Right hindlimb (tissue), 1 donor: ENCODE measurements at regions not wholly inside any gene's neighbourhood (a gene's known extent, or its start where the extent isn't known, plus 50 kb on each side); places are given as distances from the start of the nearest gene placed in this dataset.

Experiments
- DNase-seq: peaks from one replicate; pipeline ENCODE4 v3.0.0-alpha.2; 2018

DNA sequence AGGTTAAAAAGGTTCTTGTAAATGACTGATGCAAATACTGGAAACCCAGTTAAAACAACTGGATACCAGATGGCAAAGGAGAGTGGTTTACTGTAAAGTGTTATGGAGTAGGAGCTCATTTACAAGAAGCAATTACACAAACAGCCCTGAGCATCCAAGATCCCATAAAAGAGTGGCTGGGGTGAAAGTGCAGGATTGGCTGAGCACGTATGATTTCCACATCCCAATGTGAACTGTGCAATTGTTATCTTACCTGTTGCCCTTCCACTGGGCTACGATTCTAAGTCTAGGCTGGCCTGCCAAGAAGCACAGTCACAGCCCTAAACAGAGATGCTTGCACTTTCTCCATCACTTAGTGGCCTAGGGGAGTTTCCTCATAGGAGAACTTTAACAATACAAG lies 277.6 kb upstream of the RUNX1 start:
- DNase-seq, result no peak

DNA sequence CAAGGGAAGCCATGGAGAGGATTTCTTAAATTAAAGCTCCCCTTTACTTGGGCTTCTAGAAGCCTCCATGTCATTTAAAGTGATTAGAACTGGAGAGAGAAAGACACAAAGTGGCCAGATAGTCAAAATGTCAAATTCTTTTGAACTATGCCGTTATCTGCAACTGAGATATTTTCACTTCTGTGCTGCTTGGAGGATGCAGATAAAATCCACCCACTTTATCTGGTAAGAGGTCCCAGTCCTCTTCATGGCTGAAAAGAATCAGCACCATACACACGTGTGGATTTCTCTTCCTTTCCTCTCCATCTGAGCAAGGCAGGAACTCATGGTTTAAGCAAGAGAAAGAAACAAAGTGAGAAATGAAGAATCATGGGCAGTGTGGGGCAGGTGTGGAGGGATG lies 276.9 kb upstream of the RUNX1 start:
- no peak for DNase-seq

- DNase-seq, result no peak
These were observed 275.5 kb upstream of the RUNX1 start for GRCh38 chr21:35324372-35325220.

DNA sequence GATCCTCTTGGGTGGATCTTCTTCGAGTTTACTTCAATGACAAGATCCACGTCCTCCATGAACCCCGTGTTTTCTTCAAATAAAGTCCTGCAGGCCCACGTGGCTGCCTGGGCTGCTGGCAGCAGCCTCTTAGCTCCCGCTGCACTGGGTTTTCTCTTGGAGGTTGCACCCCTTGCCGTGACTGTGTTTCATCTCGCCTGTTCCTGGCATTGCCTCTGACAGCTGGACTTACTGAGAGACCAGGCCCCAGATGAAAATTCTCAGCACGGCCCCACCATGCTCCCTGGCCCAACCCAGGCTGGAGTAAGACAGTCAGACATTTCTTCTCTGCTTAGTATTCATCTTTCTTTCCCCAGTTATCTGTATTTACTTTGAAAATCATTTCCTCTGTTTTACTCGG lies 274.8 kb upstream of the RUNX1 start:
- DNase-seq, result no peak

DNA sequence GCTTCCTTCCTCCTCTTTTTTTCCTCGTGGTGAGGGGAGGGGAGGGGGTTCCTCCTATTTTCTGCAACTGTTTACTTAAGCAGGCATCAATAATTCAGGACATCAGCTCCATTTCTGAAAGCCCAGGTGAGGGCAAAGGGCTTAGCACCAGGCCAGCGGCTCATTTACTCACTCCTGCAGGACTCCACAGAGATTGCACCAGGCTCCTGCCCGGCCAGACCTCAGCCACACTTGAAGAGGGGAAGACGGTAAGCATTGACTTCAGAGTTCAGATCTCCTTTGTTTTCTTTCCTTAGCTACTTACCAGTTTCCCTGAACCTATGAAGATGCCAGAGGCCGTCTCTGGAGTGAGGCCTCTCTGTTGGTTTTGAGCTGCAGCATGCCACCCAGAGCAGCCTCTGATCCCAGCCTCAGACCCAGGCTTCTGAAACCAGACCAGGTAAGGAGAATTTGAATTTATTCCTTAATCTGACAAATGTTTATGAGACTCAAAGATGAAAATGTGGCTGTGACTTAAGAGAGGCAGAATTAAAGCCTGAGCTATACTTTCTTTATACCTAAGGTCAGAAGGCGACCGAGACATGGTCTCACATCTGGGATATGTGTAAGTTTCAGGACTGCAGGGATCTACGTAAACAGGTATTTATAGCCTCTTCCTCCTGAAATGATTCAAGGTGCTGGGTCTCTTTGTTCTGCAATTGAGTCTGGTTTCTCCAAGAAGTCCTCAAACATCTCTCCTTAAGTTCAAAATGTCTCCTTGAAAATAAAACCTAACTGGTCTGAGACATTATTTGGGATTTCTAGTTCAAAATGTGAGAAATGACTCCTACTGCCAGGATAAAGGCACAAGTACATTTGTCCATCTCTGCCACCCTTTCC lies 272.5 kb upstream of the RUNX1 start:
- no peak for DNase-seq

GRCh38 chr21:35319684-35320283 lies 270.7 kb upstream of the RUNX1 start:
- no peak for DNase-seq

DNA sequence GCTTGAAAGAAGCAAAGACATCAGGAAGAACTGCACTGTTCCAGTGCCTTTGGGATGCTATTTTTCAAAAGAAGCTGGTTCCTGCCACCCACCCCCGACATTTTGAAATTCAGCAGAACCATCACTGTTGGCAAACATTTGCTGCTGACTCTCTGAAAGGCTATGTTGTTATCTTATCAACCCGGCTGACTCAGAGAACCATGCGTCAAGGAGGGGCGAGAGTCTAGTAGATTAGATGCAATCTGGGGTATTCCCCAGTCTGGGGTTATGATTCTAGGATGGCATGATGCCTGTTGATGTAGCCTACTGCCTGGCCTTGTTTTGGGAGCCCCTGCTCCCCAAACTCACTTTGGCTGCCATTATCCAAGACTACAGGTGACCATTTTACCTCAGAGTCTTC lies 267.8 kb upstream of the RUNX1 start:
- DNase-seq, result no peak

DNA sequence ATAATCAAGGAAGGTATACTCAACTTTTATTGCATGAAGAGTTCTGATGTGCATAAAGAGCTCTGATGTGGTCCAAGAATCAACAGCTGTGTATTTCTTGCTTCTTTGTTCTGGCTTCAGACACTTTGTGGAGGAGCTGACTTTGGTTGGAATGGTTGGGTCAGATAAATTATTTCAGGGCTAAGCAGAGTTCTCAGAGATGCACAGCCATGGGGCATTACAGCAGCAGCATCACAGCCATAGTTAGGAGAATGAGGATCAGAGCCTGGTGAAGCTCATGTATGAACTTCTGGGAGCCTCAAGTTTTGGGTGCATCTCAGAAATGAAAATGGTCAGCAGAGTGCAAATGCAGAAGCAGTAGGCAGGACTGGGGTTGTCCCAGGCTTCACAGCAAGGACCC lies 267.4 kb upstream of the RUNX1 start:
- DNase-seq, result no peak

- DNase-seq, result no peak
These were observed 265.9 kb upstream of the RUNX1 start for GRCh38 chr21:35314857-35315582.

DNA sequence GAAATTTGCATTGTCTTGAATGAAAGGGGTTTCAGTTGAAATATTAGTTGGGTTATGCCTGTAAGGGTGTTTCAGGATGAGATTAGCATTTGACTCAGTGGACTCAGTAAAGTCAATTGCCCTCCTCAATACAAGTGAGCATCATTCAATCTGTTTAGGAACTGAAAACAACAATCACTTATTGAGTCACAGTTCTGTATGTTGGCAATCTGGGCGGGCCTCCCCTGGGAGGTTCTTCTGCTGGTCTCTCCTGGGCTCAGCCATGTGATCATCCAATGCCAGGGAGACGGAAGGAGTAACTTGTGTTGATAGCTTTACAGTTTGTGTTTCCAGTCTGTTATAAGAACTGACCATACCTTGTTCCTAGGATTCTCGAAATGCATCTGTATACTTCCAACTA lies 262.9 kb upstream of the RUNX1 start:
- no peak for DNase-seq

GRCh38 chr21:35309316-35309715 lies 260.2 kb upstream of the RUNX1 start:
- DNase-seq, result no peak

DNA sequence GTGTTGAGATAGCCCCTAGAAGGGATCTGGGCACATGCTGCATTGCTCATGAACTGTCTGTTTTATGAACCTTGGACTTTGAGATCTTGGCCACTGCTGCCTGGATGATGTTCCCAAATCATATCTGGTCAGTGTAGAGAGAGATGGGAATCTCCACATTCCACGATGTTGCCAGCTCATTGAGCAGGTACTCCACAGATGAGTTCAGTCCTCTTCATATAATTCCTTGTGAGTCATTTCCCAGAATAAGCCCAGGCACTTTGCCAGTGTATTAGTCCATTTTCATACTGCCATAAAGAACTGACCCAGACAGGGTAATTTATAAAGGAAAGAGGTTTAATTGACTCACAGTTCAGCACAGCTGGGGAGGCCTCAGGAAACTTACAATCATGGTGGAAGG lies 254.0 kb upstream of the RUNX1 start:
- DNase-seq, result no peak

DNA sequence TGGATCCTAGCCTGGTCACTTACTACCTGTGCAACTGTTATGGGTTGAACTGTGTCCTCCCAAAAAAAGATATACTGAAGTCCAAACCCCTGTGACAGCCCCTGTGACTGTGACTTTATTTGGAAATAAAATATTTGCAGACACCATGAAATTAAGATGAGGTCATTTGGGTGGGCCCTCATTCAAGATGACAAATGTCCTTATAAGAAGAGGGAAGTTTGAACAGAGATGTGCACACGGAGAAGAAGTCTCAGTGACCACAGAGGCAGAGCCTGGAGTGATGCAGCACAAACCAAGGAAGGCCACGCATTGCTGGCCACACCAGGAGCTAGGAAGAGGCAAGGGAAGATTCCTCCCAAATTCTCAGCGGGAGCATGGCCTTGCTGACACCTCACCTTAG lies 249.7 kb upstream of the RUNX1 start:
- no peak for DNase-seq

DNA sequence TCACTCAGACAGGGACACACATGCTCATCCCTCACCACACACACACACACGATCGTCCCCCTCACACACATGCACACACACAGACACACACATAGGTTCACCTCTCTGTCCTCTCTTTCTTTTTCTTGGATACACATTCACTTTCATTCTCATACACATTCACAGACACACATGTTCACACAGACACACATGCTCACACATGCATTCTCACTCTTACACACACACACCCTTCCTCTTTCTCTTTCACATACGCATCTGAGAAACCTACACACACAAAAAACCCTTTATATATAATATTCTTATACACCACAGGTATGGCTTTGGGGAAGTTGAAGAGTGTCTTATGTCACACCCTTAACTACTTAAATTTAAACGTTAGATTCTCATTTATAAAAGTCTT lies 248.6 kb upstream of the RUNX1 start:
- DNase-seq, result no peak

- DNase-seq, result no peak
These were observed 245.3 kb upstream of the RUNX1 start for GRCh38 chr21:35294231-35294898.

DNA sequence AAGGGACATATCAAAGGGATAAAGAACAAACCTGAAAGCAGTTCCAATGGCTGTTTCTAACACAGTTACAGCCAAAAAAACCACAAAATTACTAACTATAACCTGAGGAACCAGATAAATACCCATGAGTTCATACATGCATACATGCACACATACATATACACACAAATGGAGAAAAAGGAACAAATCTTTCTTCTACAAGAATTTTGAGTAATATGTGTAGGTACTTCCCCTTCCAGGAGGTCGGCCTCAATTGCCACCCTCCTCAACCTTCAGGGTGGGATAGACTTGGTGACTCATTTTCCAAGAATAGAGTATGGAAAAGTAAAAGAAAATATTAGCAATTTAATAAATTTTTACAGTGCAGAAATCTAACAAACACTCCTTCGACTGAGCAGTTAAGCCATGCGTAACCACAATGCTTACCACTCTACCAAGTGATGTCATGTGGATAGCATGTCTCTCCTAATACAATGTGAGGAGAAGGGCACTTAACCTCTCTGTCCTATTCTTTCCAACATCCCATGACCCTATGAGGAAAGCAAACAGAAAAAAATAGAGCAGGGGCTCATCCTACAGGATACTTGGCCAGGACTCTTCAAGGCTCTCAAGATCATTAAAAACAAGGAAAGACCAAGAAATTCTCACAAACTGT lies 243.0 kb upstream of the RUNX1 start:
- no peak for DNase-seq

- no peak for DNase-seq
These were observed 241.9 kb upstream of the RUNX1 start for GRCh38 chr21:35291034-35291433.

GRCh38 chr21:35288238-35288637 lies 239.1 kb upstream of the RUNX1 start:
- no peak for DNase-seq

- DNase-seq, result no peak
These were observed 235.1 kb upstream of the RUNX1 start for GRCh38 chr21:35284199-35284598.

DNA sequence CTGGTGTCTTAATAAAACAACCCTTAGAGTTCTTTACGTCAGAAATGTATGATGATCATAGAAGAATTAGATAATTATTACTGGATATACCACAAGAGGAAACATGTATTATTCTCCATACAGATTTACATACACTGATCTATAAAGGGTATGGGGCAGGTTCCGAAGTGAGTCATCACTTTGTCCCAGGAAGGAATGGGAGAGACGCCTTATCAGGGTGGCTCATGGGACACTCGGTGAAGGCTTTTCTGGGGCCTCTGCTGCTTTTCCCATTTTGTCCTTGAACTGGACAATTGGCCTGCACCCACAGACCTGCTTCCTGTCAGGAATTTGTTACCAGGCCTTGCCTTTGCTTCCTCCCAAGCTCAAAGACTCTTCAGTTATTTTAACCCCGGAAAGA lies 233.8 kb upstream of the RUNX1 start:
- DNase-seq, result no peak

- DNase-seq, result no peak
These were observed 232.9 kb upstream of the RUNX1 start for GRCh38 chr21:35281956-35282355.

- DNase-seq, result no peak
These were observed 231.1 kb upstream of the RUNX1 start for GRCh38 chr21:35280231-35280630.
